ENCODE measurements at regions not wholly inside any gene's neighbourhood (a gene's known extent, or its start where the extent isn't known, plus 50 kb on each side); places are given as distances from the start of the nearest gene placed in this dataset.
A peak's percentile ranks its signal among the peaks of the same experiment; 100 is the strongest.

DNA sequence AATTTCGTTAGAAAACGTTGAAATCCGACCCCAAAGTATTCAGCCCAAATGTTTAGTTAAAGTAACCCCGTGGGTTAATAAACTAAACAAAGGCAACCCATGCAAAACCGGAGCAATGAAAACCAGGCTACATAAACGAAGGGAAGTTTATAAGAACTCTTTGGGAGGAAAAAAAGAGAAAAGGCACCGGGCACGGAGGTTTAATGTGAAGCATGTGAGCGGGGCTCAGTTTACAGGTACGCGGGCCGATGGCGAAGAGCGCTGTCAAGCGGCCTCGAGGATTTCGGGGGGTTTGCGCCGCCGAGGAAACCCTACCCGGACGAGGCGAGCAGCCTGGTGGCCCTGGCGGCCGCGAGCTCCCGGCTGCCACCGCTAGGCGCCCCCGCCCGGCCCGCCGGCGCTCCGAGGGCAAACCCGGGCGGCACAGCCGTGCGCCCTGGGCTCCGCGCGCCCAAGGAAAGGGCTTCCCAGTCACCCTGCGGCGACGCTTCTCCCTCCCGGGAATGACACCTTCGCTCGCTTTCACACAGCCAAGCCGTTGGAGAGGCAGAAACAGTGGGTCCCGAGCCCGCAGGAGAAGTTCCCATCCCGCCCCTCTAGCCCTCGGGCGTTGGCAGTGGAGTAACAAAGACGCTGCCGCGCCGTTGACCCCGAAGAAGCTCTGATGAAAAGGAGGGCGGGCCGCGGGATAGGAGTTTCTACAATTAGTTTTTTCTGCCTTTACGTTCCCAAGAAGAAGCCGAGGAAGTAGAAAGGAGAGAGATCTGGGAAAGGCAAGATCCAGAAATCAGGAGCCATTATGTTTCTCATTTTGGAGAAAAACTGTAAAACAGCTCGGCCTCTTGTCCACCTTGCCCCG is 126.0 kb downstream of the TMEM174 start:
- intact Hi-C loops (cut with DNase I): no loop called here
- DNase-seq (no peak), ATAC-seq (peak in 1 of 2 donors; percentile 22)

DNA sequence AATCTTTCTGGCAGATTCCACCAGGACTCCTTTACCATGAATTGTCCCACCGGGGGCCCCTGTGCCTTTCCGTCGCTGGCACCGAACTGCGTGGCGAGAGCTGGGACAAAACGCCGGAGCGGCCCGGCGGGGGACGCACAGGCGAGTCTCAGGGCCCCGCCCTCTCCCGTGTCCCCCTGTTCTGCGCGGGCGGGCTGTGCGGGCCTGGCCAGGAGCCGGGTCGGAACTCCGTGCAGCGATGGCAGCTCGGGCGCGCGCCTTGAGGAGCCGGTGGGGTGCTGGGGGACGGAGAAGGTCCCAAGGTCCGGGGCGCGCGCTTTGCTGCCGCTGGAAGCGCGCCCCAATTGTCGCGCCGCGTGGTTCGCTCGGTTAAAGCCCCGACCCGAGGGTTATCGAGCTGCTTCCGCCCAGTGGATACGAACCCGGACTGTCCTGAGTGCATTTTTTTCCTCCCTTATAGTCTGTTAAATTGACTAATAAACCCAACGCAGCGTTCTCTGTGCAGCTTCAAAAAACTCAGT is 125.3 kb downstream of the TMEM174 start:
- no peak for ATAC-seq
- intact Hi-C loops (cut with DNase I): no loop called here
- no peak for DNase-seq

- ATAC-seq: no peak
- no peak for DNase-seq
- intact Hi-C loops (cut with DNase I): no loop called here
Measured at GRCh38 chr5:73297430-73297829, 124.4 kb downstream of the TMEM174 start.

- DNase-seq (no peak), ATAC-seq (peak in 1 of 2 donors; percentile 15)
- intact Hi-C loops (cut with DNase I): no loop called here
Measured at GRCh38 chr5:73296772-73297171, 123.8 kb downstream of the TMEM174 start.

DNA sequence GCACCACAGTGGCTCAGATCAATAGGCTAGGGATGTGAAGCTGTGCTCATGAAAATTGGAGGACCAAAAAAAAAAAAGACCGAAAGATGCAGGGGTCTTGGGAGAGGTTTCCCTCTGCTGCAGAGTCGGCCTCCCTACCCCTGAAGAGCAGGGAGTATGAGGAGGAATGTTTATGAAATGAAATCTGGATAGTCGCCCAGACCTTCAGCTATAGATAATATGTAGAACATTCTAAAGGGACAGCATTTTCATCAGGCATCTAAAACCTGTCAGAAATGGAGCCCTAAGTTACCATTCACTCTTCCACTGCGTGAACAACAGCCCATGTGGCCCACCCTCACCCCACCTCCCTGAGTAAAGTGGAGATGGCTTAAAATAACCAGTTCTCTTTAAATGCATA is 122.9 kb downstream of the TMEM174 start:
- ATAC-seq (no peak), DNase-seq (no peak)
- intact Hi-C loops (cut with DNase I): no loop called here

GRCh38 chr5:73295447-73295846 is 122.5 kb downstream of the TMEM174 start:
- no peak for DNase-seq
- ATAC-seq: no peak
- intact Hi-C loops (cut with DNase I): no loop called here

GRCh38 chr5:73292816-73293459 is 119.9 kb downstream of the TMEM174 start:
- ATAC-seq: no peak
- intact Hi-C loops (cut with DNase I): no loop called here
- DNase-seq: no peak

- intact Hi-C loops (cut with DNase I): no loop called here
- ATAC-seq (no peak), DNase-seq (no peak)
Measured at GRCh38 chr5:73291873-73292272, 118.9 kb downstream of the TMEM174 start.

- intact Hi-C loops (cut with DNase I): no loop called here
- ATAC-seq (no peak), DNase-seq (no peak)
Measured at GRCh38 chr5:73290242-73290641, 117.2 kb downstream of the TMEM174 start.

GRCh38 chr5:73288803-73289720 is 116.1 kb downstream of the TMEM174 start:
- intact Hi-C loops (cut with DNase I): no loop called here
- ATAC-seq (no peak), DNase-seq (no peak)

DNA sequence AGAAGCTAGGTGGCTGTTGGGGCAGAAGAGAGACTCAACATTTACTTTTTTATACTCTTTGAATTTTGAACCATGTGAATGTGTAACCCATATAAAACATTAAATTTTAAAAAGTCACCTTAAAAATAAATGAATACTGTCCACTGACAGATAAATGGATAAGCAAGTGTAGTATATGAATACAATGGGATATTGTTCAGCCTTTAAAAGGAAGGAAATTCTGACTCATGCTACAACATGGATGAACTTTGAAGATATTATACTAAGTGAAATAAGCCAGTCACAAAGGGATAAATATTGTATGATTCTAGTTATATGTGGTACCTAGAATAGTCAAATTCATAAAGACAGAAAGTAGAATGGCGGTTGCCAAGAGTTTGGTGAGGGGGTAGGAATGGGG is 113.9 kb downstream of the TMEM174 start:
- DNase-seq (no peak), ATAC-seq (no peak)
- intact Hi-C loops (cut with DNase I): no loop called here

GRCh38 chr5:73284985-73285384 is 112.0 kb downstream of the TMEM174 start:
- ATAC-seq: no peak
- DNase-seq: no peak
- intact Hi-C loops (cut with DNase I): no loop called here

GRCh38 chr5:73284220-73284795 is 111.3 kb downstream of the TMEM174 start:
- DNase-seq: no peak
- intact Hi-C loops (cut with DNase I): no loop called here
- no peak for ATAC-seq

- ATAC-seq (no peak), DNase-seq (no peak)
- intact Hi-C loops (cut with DNase I): no loop called here
Measured at GRCh38 chr5:73282923-73283322, 109.9 kb downstream of the TMEM174 start.

DNA sequence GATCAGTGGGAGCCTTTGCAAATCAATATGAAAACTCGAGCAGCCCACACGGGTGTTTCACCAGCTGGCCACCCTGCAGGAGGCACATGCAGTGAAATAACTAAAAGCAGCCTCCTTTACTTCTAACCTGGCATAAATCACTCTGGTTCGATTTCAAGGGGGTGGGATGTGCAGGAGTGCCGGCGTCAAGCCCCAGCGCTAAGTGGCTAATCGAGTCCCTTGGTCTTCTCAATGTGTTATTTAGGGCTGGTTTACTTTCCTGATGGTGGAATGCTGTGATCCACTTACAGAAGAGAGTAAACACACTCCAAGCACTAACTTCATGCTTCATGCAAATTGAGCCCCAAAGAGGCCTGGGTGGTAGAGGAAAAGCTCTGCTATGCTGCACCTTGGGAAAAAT is 109.4 kb downstream of the TMEM174 start:
- intact Hi-C loops (cut with DNase I): no loop called here
- no peak for DNase-seq

GRCh38 chr5:73280821-73281746 is 108.1 kb downstream of the TMEM174 start:
- DNase-seq: peak; percentile 44
- intact Hi-C loops (cut with DNase I): no loop called here
- ATAC-seq: peak in 1 of 2 donors; percentile 12

More for the DNA sequence above, 109.4 kb downstream of the TMEM174 start:
- no peak for ATAC-seq

- no peak for ATAC-seq
- intact Hi-C loops (cut with DNase I): no loop called here
Measured at GRCh38 chr5:73280386-73280785, 107.4 kb downstream of the TMEM174 start.

GRCh38 chr5:73279805-73280204 is 106.8 kb downstream of the TMEM174 start:
- DNase-seq (no peak), ATAC-seq (no peak)
- intact Hi-C loops (cut with DNase I): loop anchor here in 1 of 2 donors (10.0 kb wide), 1 partner anchor 65 kb away; no protein-coding TSS in a partner anchor

More at GRCh38 chr5:73280386-73280785, 107.4 kb downstream of the TMEM174 start:
- DNase-seq: no peak

Data from left cardiac atrium (tissue), 4 donors.